NCI-H345 (cell line): ENCODE measurements at regions not wholly inside any gene's neighbourhood (a gene's known extent, or its start where the extent isn't known, plus 50 kb on each side); places are given as distances from the start of the nearest gene placed in this dataset.

Experiments used
- DNase-seq: peaks from one replicate; lab custom pipeline; 2025; lab: John Stamatoyannopoulos, UW

GRCh38 chr15:98390946-98391530 lies 257.3 kb upstream of the IGF1R start:
- DNase-seq = no peak

GRCh38 chr15:98391568-98391967 lies 256.8 kb upstream of the IGF1R start:
- DNase-seq = no peak

GRCh38 chr15:98393471-98393870 lies 254.9 kb upstream of the IGF1R start:
- DNase-seq = no peak

- DNase-seq = no peak
Measured at GRCh38 chr15:98394546-98394945, 253.8 kb upstream of the IGF1R start.

GRCh38 chr15:98395974-98396610 lies 252.2 kb upstream of the IGF1R start:
- no peak for DNase-seq

GRCh38 chr15:98397419-98397818 lies 250.9 kb upstream of the IGF1R start:
- DNase-seq = no peak

GRCh38 chr15:98398056-98398455 lies 250.3 kb upstream of the IGF1R start:
- DNase-seq = no peak

- no peak for DNase-seq
Measured at GRCh38 chr15:98398886-98399285, 249.5 kb upstream of the IGF1R start.

GRCh38 chr15:98400120-98400519 lies 248.2 kb upstream of the IGF1R start:
- no peak for DNase-seq

- no peak for DNase-seq
Measured at GRCh38 chr15:98401029-98401428, 247.3 kb upstream of the IGF1R start.

GRCh38 chr15:98402486-98402885 lies 245.9 kb upstream of the IGF1R start:
- DNase-seq = no peak

GRCh38 chr15:98403169-98403568 lies 245.2 kb upstream of the IGF1R start:
- DNase-seq = no peak

GRCh38 chr15:98403569-98403968 lies 244.8 kb upstream of the IGF1R start:
- no peak for DNase-seq

- DNase-seq = no peak
Measured at GRCh38 chr15:98405013-98405412, 243.3 kb upstream of the IGF1R start.

GRCh38 chr15:98408231-98408630 lies 240.1 kb upstream of the IGF1R start:
- no peak for DNase-seq

GRCh38 chr15:98410328-98410727 lies 238.0 kb upstream of the IGF1R start:
- no peak for DNase-seq

GRCh38 chr15:98412852-98413251 lies 235.5 kb upstream of the IGF1R start:
- no peak for DNase-seq

GRCh38 chr15:98413933-98414546 lies 234.3 kb upstream of the IGF1R start:
- no peak for DNase-seq

- no peak for DNase-seq
Measured at GRCh38 chr15:98416222-98416855, 232.0 kb upstream of the IGF1R start.

- DNase-seq = no peak
Measured at GRCh38 chr15:98417346-98417745, 231.0 kb upstream of the IGF1R start.

GRCh38 chr15:98418122-98418521 lies 230.2 kb upstream of the IGF1R start:
- no peak for DNase-seq

GRCh38 chr15:98419173-98419780 lies 229.1 kb upstream of the IGF1R start:
- DNase-seq = no peak

GRCh38 chr15:98420837-98421236 lies 227.5 kb upstream of the IGF1R start:
- no peak for DNase-seq
